ENCODE measurements at regions not wholly inside any gene's neighbourhood (a gene's known extent, or its start where the extent isn't known, plus 50 kb on each side); places are given as distances from the start of the nearest gene placed in this dataset.

GRCh38 chr6:138663892-138664291 lies 109.7 kb upstream of the CCDC28A start (continued):
- TF ChIP-seq CEBPZ (IDR thresholded peaks at IDR 0.05; ENCODE audit: low read length) (no peak), GZF1 (CRISPR knock-in tag; IDR thresholded peaks at IDR 0.05) (no peak), SAFB2 (CRISPR knock-in tag; IDR thresholded peaks at IDR 0.05; ENCODE audit: borderline replicate concordance, low read depth) (no peak), RBM39 (IDR thresholded peaks at IDR 0.05; ENCODE audit: low read depth, low read length, poor library complexity, severe bottlenecking) (no peak), KLF16 (CRISPR knock-in tag; IDR thresholded peaks at IDR 0.05) (no peak), SOX13 (IDR thresholded peaks at IDR 0.05) (no peak), SOX13 (CRISPR knock-in tag; conservative IDR thresholded peaks at IDR 0.05 in 1 of 2, IDR thresholded peaks at IDR 0.05 in 1 of 2) (peak in 1 of 2 experiments; percentile 48; a peak in 1 of 4 replicates), TBX2 (CRISPR knock-in tag; IDR thresholded peaks at IDR 0.05; ENCODE audit: borderline replicate concordance) (0 out of 2 replicates have a peak, but pooled peaks have one; percentile 29), KAT7 (CRISPR knock-in tag; IDR thresholded peaks at IDR 0.05; ENCODE audit: borderline replicate concordance) (0 out of 2 replicates have a peak, but pooled peaks have one; percentile 13), ZSCAN22 (CRISPR knock-in tag; IDR thresholded peaks at IDR 0.05) (no peak), RFXAP (CRISPR knock-in tag; IDR thresholded peaks at IDR 0.05; ENCODE audit: borderline replicate concordance) (no peak), HDAC6 (IDR thresholded peaks at IDR 0.05; ENCODE audit: low read depth, low read length) (no peak), BORCS8-MEF2B (CRISPR knock-in tag; IDR thresholded peaks at IDR 0.05) (no peak), FOXO1 (CRISPR knock-in tag; IDR thresholded peaks at IDR 0.05) (no peak), ZC3H13 (CRISPR knock-in tag; IDR thresholded peaks at IDR 0.05) (no peak), ZBTB7B (CRISPR knock-in tag; IDR thresholded peaks at IDR 0.05) (no peak), CREB1 (IDR thresholded peaks at IDR 0.05) (no peak), CREB1 (CRISPR knock-in tag; IDR thresholded peaks at IDR 0.05) (0 out of 2 replicates have a peak, but pooled peaks have one; percentile 29)
- TF ChIP-seq, protein P1, sequence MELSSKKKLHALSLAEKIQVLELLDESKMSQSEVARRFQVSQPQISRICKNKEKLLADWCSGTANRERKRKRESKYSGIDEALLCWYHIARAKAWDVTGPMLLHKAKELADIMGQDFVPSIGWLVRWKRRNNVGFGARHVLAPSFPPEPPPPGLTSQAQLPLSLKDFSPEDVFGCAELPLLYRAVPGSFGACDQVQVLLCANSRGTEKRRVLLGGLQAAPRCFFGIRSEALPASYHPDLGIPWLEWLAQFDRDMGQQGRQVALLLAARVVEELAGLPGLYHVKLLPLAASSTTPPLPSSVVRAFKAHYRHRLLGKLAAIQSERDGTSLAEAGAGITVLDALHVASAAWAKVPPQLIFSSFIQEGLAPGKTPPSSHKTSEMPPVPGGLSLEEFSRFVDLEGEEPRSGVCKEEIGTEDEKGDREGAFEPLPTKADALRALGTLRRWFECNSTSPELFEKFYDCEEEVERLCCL (CRISPR knock-in tag; IDR thresholded peaks at IDR 0.05; ENCODE audit: borderline replicate concordance): no peak
